ENCODE measurements at regions not wholly inside any gene's neighbourhood (a gene's known extent, or its start where the extent isn't known, plus 50 kb on each side); places are given as distances from the start of the nearest gene placed in this dataset.

GRCh38 chr3:176906046-176906905 is 291.0 kb downstream of the TBL1XR1 start:
- no peak for DNase-seq
- H3K4me3 ChIP-seq: no peak overlapping the region
- H3K9me3 ChIP-seq: no peaks in the 10 kb centered on the region
- ATAC-seq: no peak
- intact Hi-C loops (cut with DNase I, micrococcal nuclease): no loop called here
- H3K4me1 ChIP-seq (ENCODE audit: low read depth): no peaks in the 10 kb centered on the region
- H3K36me3 ChIP-seq (ENCODE audit: low read depth): no peaks in the 10 kb centered on the region
- TF ChIP-seq CTCF (IDR thresholded peaks at IDR 0.05): no peak

DNA sequence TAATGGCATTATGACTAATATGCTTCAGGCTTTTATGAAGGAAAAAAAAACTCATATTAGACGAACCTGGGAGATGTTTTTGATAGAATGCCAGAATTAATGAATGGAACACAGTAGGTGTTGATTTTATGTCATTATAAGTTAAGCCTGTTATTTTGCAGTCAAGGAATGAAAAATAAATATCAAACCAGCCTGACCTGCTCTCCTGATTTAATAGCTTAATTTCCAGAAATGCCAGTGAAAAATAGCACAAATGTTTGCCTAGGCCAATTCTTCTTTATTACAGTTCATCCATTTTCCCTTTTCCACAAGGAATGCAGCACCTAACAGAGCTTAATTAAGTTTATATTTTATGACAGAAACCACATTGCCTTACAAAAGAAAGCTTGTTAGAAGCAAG is 292.0 kb downstream of the TBL1XR1 start:
- Histone ChIP-seq H3K36me3 (ENCODE audit: low read depth) (no peaks in the 10 kb centered on the region), H3K4me3 (no peak overlapping the region), H3K9me3 (no peaks in the 10 kb centered on the region), H3K4me1 (ENCODE audit: low read depth) (no peaks in the 10 kb centered on the region)
- ATAC-seq (no peak), DNase-seq (no peak)
- TF ChIP-seq CTCF (IDR thresholded peaks at IDR 0.05): no peak
- intact Hi-C loops (cut with DNase I, micrococcal nuclease): no loop called here

- H3K4me3 ChIP-seq: no peak overlapping the region
- no peaks in the 10 kb centered on the region for H3K36me3 ChIP-seq (ENCODE audit: low read depth)
- TF ChIP-seq CTCF (IDR thresholded peaks at IDR 0.05): no peak
- intact Hi-C loops (cut with DNase I, micrococcal nuclease): no loop called here
- no peaks in the 10 kb centered on the region for H3K9me3 ChIP-seq
- DNase-seq (no peak), ATAC-seq (no peak)
- H3K4me1 ChIP-seq (ENCODE audit: low read depth): no peaks in the 10 kb centered on the region
Observed at GRCh38 chr3:176904506-176904905, 292.8 kb downstream of the TBL1XR1 start.

DNA sequence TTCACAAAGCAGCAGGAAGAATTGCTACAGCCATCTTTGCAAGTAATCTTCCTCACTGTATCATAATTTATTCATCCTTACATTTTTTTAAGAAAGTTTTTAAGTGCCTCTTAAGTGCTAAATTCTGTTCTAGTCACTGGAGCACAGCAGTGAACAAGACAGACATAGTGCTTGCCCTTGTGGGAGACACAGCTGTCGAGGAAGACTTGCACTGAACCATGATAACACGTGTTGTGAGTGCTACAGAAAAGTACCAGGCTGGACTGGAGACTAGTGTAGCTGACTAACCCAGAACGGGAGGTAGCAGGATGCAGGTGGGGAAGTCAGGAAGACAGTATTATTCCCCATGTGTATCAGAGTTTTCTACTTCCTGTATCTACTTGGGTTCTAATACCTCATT is 300.6 kb downstream of the TBL1XR1 start:
- no peaks in the 10 kb centered on the region for H3K36me3 ChIP-seq (ENCODE audit: low read depth)
- intact Hi-C loops (cut with DNase I, micrococcal nuclease): no loop called here
- H3K4me1 ChIP-seq (ENCODE audit: low read depth): no peaks in the 10 kb centered on the region
- no peak overlapping the region for H3K4me3 ChIP-seq
- no peak for DNase-seq
- TF ChIP-seq CTCF (IDR thresholded peaks at IDR 0.05): no peak
- H3K9me3 ChIP-seq: no peaks in the 10 kb centered on the region
- ATAC-seq: no peak

DNA sequence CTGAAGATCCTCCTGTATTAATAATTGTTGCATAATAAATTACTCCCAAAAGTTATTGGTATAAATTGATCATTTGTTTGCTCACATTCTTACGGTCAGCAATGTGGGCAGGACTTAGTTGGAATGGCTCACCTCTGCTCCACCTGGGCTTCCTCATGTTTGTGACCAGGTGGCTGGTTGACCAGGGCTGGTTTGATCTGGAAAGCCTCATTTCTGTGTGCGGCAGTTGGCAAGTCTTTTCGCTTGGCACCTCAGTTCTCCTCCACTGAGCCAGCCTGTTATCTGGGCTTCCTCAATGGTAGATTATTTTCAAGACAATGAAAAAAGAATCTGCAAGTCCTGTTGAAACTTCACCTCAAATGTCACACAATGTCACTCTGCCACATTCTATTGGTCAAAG is 301.1 kb downstream of the TBL1XR1 start:
- Histone ChIP-seq H3K36me3 (ENCODE audit: low read depth) (no peaks in the 10 kb centered on the region), H3K9me3 (no peaks in the 10 kb centered on the region), H3K4me1 (ENCODE audit: low read depth) (no peaks in the 10 kb centered on the region), H3K4me3 (no peak overlapping the region)
- TF ChIP-seq CTCF (IDR thresholded peaks at IDR 0.05): no peak
- no peak for DNase-seq
- ATAC-seq: no peak
- intact Hi-C loops (cut with DNase I, micrococcal nuclease): no loop called here

Measured in mucosa of descending colon (tissue), 3 donors.